GM19397 (cell line): ENCODE measurements at regions not wholly inside any gene's neighbourhood (a gene's known extent, or its start where the extent isn't known, plus 50 kb on each side); places are given as distances from the start of the nearest gene placed in this dataset.
"Not testable (repeated sequence)": the region's sequence is repeated elsewhere in the genome, so short reads cannot be mapped to it uniquely, and the experiment has no call there.

Source experiments
- ATAC-seq: cut with Tn5 transposase; IDR thresholded peaks from one replicate; pipeline ENCODE4 v1.9.1; 2021; ENCODE audit warnings: mild to moderate bottlenecking, moderate library complexity; ENCODE audit not compliant: unreplicated experiment

- no peak for ATAC-seq
Measured at GRCh38 chr11:25612806-25613205, 719.1 kb upstream of the ANO3 start.

- no peak for ATAC-seq
Measured at GRCh38 chr11:25613451-25613850, 718.5 kb upstream of the ANO3 start.

- no peak for ATAC-seq
Measured at GRCh38 chr11:25613865-25614264, 718.1 kb upstream of the ANO3 start.

DNA sequence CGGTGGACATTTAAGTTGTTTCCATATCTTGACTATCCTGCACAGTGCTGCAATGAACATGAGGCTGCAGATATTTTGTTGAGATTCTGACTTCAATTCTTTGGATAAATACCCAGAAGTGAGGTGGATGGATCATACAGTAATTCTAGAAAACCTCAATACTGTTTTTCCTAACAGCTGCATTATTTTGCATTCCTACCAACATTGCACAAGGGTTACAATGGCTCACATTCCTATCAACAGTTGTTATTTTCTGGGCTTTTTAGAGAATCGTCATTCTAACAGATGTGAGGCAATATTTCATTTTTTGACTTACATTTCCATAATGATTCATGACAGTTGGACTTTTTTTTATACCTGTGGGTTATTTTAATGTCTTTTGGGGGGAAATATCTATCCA lies 716.9 kb upstream of the ANO3 start:
- no peak for ATAC-seq

GRCh38 chr11:25615841-25616240 lies 716.1 kb upstream of the ANO3 start:
- ATAC-seq = no peak

DNA sequence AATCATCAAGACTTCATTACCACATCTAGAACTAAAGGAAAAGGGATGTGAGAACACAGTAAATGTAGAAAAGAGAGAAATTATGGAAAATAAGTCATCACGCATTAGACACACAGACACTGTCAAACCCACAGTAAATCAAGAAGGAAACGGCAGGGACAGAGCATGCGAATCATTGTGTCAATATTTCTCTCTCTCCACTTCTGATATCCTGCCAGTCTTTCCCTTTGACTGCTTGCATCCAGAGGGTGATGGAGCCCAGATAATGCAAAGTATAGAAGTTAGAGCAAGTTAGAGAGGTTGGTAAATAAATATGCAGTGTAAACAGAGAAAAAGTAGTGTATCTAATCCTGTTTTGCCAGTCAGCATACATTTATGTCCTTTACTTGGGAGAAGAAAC lies 706.8 kb upstream of the ANO3 start:
- no peak for ATAC-seq

GRCh38 chr11:25628030-25628429 lies 703.9 kb upstream of the ANO3 start:
- no peak for ATAC-seq

- ATAC-seq = no peak
Measured at GRCh38 chr11:25633230-25633629, 698.7 kb upstream of the ANO3 start.

GRCh38 chr11:25649220-25649619 lies 682.7 kb upstream of the ANO3 start:
- ATAC-seq = not testable (repeated sequence)

GRCh38 chr11:25650319-25650718 lies 681.6 kb upstream of the ANO3 start:
- ATAC-seq = no peak

DNA sequence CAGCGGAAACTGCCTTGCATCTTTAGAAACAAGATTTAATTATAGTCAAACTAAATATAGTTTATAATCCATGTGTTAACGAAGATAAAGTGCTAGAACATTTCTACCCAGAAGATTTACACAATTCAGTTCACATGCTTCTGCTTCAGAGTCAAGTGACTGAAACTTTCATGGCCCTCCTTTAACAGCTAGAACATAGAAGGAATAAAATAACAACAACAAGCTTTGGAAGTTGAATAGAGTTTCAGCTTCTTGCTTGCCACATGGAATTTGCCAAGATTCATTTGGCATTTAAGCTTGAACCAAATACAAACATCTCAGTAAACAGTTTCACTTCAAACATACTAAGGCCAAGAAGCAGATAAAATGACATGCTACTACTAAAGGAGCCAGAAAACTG lies 676.3 kb upstream of the ANO3 start:
- no peak for ATAC-seq

DNA sequence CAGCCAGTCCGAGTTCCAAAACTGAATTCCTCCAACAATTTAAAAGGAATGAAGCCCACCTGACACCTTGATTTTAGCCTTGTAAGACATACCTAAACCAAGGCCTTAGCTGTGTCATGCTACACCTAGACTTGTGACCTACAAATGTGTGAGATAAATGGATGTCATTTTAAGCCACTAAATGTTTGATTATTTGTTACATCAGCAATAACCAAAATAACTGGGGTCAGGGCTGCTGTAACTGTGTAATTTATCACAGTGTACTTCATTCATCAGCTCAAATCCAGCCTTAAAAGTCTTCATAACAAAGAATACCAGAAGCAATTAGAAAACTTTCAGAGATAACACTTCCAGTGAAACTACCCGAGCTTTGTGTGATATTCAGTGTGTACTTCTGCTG lies 673.0 kb upstream of the ANO3 start:
- ATAC-seq = no peak

GRCh38 chr11:25659706-25660105 lies 672.2 kb upstream of the ANO3 start:
- ATAC-seq = no peak

- no peak for ATAC-seq
Measured at GRCh38 chr11:25667871-25668270, 664.1 kb upstream of the ANO3 start.

GRCh38 chr11:25691959-25692358 lies 640.0 kb upstream of the ANO3 start:
- ATAC-seq = no peak

GRCh38 chr11:25702417-25702816 lies 629.5 kb upstream of the ANO3 start:
- no peak for ATAC-seq

DNA sequence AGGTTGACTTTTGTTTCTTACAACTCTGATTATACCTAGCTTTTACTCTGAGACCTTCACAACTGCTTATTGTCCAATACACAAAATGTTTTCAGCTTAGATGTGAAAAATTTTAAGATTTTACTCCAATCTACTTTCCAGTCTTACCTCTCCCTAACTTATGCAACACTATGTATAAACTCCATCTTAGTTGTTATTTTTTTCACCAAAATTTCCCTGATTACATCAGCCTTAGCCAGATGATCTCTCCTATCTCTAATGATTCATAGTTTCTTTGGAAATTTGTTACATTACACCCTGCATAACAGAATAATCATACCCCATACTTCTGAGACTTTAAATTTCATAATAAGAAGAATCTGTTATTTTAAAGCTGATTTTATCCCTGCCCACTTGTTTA lies 621.0 kb upstream of the ANO3 start:
- ATAC-seq = no peak

DNA sequence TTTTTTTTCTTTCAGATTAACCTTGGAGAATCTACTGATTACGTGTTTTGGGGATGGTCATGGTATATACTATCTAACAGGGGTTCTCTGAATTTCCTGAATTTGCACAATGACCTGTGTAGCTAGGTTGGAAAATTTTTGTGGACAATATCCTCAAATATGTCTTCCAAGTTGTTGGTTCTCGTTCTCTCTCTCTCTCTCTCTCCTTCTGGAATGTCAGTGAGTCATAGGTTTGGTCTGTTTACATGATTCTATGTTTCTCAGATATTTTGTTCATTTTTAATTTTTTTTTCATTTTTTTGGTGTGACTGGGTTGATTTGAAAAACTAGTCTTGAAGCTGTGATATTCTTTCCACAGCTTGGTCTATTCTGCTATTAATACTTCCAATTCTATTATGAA lies 604.0 kb upstream of the ANO3 start:
- ATAC-seq = no peak

DNA sequence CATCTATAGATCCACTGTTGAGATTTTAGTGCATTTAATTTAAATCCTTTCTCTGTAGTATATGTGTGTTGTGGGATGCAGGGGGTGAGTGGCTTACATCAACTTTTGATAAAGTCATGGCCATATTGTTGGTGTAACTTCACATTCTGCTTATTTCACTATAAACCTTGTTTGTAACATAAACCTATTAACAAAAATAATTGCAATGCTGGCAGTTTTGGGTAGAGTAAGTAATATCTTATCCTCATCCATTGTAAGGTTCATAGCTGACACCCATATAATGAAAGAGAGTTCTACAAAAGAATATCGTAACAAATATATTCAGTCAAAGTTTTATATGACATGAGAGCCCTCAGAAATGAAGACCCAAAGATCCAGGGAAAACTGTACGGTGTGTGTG lies 601.7 kb upstream of the ANO3 start:
- no peak for ATAC-seq

DNA sequence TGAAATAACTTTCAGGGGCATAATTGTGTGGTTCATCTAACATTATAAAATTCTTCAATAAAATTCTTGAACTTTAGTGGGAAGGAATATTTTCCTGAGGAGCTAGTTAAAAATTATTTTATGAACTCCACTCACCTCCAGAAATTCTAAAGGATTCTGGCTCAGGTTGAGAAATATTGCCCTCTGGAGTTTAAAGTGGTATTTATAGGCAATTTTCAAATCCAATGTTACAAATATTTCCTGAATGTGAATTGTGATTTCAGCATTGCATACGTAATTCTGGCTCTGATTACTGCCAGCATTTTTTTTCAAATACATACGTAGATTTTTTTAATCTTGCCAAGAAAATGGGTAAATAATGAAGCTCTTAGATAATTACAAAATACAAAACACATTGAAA lies 598.2 kb upstream of the ANO3 start:
- ATAC-seq = no peak

GRCh38 chr11:25734591-25735211 lies 597.2 kb upstream of the ANO3 start:
- no peak for ATAC-seq

DNA sequence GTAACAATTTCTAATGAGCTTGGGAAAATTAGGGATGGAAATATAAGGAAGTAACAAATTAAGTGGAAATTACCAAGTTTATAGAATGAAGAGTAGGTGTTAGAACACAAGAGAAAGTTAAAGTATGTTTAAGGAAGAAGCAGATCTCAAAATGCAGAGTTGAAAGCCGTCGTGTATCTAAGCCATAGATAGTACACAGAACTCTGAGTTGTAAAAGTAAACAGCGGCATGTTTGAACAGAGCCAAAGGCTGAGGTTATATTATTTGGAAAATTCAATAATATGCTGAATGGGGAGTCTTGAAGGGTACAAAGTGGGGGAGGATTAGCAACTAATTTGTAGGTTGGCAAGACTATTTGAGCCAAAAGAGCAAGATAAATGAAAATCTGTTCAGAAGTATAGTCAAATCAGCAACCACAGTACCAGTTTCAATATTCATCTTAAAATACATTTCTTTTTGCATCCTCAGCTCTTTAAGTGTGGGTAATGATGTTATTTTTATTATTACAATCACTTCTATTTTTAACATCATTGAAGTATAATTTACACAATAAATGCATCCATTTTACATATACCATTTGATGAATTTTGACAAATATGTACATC lies 594.8 kb upstream of the ANO3 start:
- ATAC-seq = no peak

DNA sequence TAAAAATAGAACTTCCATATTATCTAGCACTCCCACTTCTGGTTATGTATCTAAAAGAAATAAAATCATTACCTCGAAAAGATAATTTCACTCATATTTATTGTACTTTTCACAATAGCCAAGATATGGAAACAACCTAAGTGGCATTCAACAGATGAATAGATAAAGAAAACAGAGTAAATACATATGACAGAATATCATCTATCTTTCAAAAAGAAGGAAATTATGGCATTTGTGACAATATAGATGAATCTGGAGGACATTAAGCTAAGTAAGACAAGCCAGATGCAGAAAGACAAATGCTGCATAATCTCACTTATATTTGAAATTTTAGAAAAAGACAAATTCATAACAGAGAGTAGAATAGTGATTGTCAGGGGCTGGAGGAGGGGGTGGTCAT lies 590.0 kb upstream of the ANO3 start:
- ATAC-seq = no peak
